Ectodermal cell (in vitro differentiated cells): ENCODE measurements at regions not wholly inside any gene's neighbourhood (a gene's known extent, or its start where the extent isn't known, plus 50 kb on each side); places are given as distances from the start of the nearest gene placed in this dataset.
"Not testable (repeated sequence)": the region's sequence is repeated elsewhere in the genome, so short reads cannot be mapped to it uniquely, and the experiment has no call there.

Experiments
- H3K27ac ChIP-seq: 2 replicates; pipeline ENCODE4 v1.7.0; 2013; ENCODE audit warnings: mild to moderate bottlenecking, low read depth, low read length; ENCODE audit not compliant: insufficient read depth, poor library complexity, severe bottlenecking
- H3K27me3 ChIP-seq: 2 replicates; pipeline ENCODE4 v1.7.0; 2013; ENCODE audit warnings: mild to moderate bottlenecking, low read length; ENCODE audit not compliant: insufficient read depth, control insufficient read depth, poor library complexity, severe bottlenecking
- H3K36me3 ChIP-seq: one replicate; pipeline ENCODE4 v1.7.0; 2013; ENCODE audit warnings: low read length; ENCODE audit not compliant: control insufficient read depth, insufficient read depth
- H3K4me1 ChIP-seq: one replicate; pipeline ENCODE4 v1.7.0; 2013; ENCODE audit warnings: low read length; ENCODE audit not compliant: control insufficient read depth, insufficient read depth
- H3K4me3 ChIP-seq: 2 replicates; pipeline ENCODE4 v1.7.0; 2013; ENCODE audit warnings: low read depth, low read length, control low read depth; ENCODE audit not compliant: insufficient read depth
- H3K9me3 ChIP-seq: 2 replicates; pipeline ENCODE4 v1.7.0; 2013; ENCODE audit warnings: mild to moderate bottlenecking, low read length, moderate library complexity; ENCODE audit not compliant: control insufficient read depth
- WGBS, 2 experiments: methylation state at CpG; one replicate each; pipeline ENCODE4 v1.1.7; 2013; ENCODE audit warnings: missing lambda C conversion rate in 2 of 2; 5-methylcytosine and 5-hydroxymethylcytosine counted together

GRCh38 chr4:147094238-147094637 lies 148.6 kb upstream of the TTC29 start:
- 89% methylated on average over 1 to 2 of the region's 2 CpGs for WGBS, 2 experiments
- Histone ChIP-seq H3K4me1 (no peaks in the 10 kb centered on the region), H3K27me3 (no peaks in the 10 kb centered on the region), H3K4me3 (no peak overlapping the region), H3K27ac (no peak overlapping the region), H3K9me3 (no peaks in the 10 kb centered on the region), H3K36me3 (no peaks in the 10 kb centered on the region)

- Histone ChIP-seq H3K27ac (no peak overlapping the region), H3K9me3 (no peaks in the 10 kb centered on the region), H3K27me3 (no peaks in the 10 kb centered on the region), H3K36me3 (no peaks in the 10 kb centered on the region), H3K4me3 (no peak overlapping the region), H3K4me1 (no peaks in the 10 kb centered on the region)
- 43 to 55% methylated on average over 4 to 6 of the region's 6 CpGs for WGBS, 2 experiments
Observed at GRCh38 chr4:147096667-147097604, 151.3 kb upstream of the TTC29 start.

GRCh38 chr4:147101678-147102077 lies 156.0 kb upstream of the TTC29 start:
- Histone ChIP-seq H3K27ac (no peak overlapping the region), H3K27me3 (no peaks in the 10 kb centered on the region), H3K36me3 (no peaks in the 10 kb centered on the region), H3K9me3 (no peaks in the 10 kb centered on the region), H3K4me1 (peaks cover 7% of the 10 kb centered on the region), H3K4me3 (no peak overlapping the region)
- WGBS, 2 experiments: 68 to 80% methylated on average over 2 of the region's 2 CpGs

- Histone ChIP-seq H3K4me3 (no peak overlapping the region), H3K9me3 (no peaks in the 10 kb centered on the region), H3K36me3 (no peaks in the 10 kb centered on the region), H3K4me1 (peaks cover 7% of the 10 kb centered on the region), H3K27ac (no peak overlapping the region), H3K27me3 (no peaks in the 10 kb centered on the region)
- 70 to 100% methylated on average over 1 of the region's 1 CpG for whole genome bisulfite sequencing, 2 experiments
Observed at GRCh38 chr4:147102596-147102995, 156.9 kb upstream of the TTC29 start.

GRCh38 chr4:147103403-147103946 lies 157.8 kb upstream of the TTC29 start:
- Histone ChIP-seq H3K9me3 (no peaks in the 10 kb centered on the region), H3K27me3 (no peaks in the 10 kb centered on the region), H3K4me3 (no peak overlapping the region), H3K36me3 (no peaks in the 10 kb centered on the region), H3K4me1 (peaks cover 7% of the 10 kb centered on the region), H3K27ac (no peak overlapping the region)
- WGBS, 2 experiments: 70 to 74% methylated on average over 8 of the region's 8 CpGs

GRCh38 chr4:147104768-147105167 lies 159.1 kb upstream of the TTC29 start:
- Histone ChIP-seq H3K27me3 (no peaks in the 10 kb centered on the region), H3K27ac (no peak overlapping the region), H3K4me3 (no peak overlapping the region), H3K9me3 (no peaks in the 10 kb centered on the region), H3K36me3 (no peaks in the 10 kb centered on the region), H3K4me1 (peaks cover 7% of the 10 kb centered on the region)
- WGBS, 2 experiments: 84 to 86% methylated on average over 2 of the region's 2 CpGs

- Histone ChIP-seq H3K27ac (no peak overlapping the region), H3K4me3 (no peak overlapping the region), H3K36me3 (no peaks in the 10 kb centered on the region), H3K27me3 (no peaks in the 10 kb centered on the region), H3K9me3 (no peaks in the 10 kb centered on the region), H3K4me1 (peaks cover 3% of the 10 kb centered on the region)
- 75% methylated on average over 1 of the region's 2 CpGs; no CpG with 5 or more reads in 1 of the 2 experiments for WGBS, 2 experiments
Observed at GRCh38 chr4:147108409-147108808, 162.7 kb upstream of the TTC29 start.

GRCh38 chr4:147109800-147110199 lies 164.1 kb upstream of the TTC29 start:
- no peaks in the 10 kb centered on the region for H3K9me3 ChIP-seq
- no peak overlapping the region for H3K27ac ChIP-seq
- no peaks in the 10 kb centered on the region for H3K36me3 ChIP-seq
- no peaks in the 10 kb centered on the region for H3K27me3 ChIP-seq
- WGBS, 2 experiments: 92% methylated on average over 1 of the region's 1 CpG
- no peaks in the 10 kb centered on the region for H3K4me1 ChIP-seq
- no peak overlapping the region for H3K4me3 ChIP-seq

GRCh38 chr4:147110473-147111367 lies 165.1 kb upstream of the TTC29 start:
- no peaks in the 10 kb centered on the region for H3K4me1 ChIP-seq
- WGBS, 2 experiments: 91 to 92% methylated on average over 7 of the region's 7 CpGs
- H3K4me3 ChIP-seq: no peak overlapping the region
- no peaks in the 10 kb centered on the region for H3K9me3 ChIP-seq
- H3K27me3 ChIP-seq: no peaks in the 10 kb centered on the region
- H3K36me3 ChIP-seq: no peaks in the 10 kb centered on the region
- H3K27ac ChIP-seq: no peak overlapping the region

GRCh38 chr4:147112196-147112595 lies 166.5 kb upstream of the TTC29 start:
- not testable (repeated sequence) for H3K27ac ChIP-seq, H3K4me1 ChIP-seq, H3K36me3 ChIP-seq, H3K4me3 ChIP-seq, H3K9me3 ChIP-seq, H3K27me3 ChIP-seq
- 88 to 91% methylated on average over 6 of the region's 6 CpGs for WGBS, 2 experiments
